ENCODE measurements at regions not wholly inside any gene's neighbourhood (a gene's known extent, or its start where the extent isn't known, plus 50 kb on each side); places are given as distances from the start of the nearest gene placed in this dataset.

DNA sequence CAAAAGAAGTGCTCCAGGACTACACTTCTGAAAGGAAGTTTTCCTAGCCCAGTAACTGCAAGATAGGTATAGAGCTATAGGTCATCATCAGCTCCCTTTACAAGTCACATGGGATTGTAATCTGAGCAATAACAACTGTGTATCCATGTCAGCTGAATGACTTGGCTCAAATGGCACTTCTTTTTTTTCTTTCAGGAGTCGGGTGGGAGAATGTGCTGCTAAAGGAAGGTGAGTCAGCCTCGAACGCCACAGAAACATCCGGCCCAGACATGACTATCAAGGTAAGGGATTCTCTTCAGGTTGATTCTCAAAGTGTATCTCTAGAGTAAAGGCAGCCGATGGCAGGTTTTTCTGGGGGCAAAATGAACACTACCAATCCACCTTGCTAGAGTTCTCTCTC is 192.2 kb downstream of the C9orf152 start:
- no peak for TF ChIP-seq POLR2A (IDR thresholded peaks at IDR 0.05)
- TF ChIP-seq, protein P1, sequence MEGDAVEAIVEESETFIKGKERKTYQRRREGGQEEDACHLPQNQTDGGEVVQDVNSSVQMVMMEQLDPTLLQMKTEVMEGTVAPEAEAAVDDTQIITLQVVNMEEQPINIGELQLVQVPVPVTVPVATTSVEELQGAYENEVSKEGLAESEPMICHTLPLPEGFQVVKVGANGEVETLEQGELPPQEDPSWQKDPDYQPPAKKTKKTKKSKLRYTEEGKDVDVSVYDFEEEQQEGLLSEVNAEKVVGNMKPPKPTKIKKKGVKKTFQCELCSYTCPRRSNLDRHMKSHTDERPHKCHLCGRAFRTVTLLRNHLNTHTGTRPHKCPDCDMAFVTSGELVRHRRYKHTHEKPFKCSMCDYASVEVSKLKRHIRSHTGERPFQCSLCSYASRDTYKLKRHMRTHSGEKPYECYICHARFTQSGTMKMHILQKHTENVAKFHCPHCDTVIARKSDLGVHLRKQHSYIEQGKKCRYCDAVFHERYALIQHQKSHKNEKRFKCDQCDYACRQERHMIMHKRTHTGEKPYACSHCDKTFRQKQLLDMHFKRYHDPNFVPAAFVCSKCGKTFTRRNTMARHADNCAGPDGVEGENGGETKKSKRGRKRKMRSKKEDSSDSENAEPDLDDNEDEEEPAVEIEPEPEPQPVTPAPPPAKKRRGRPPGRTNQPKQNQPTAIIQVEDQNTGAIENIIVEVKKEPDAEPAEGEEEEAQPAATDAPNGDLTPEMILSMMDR (IDR thresholded peaks at IDR 0.05) = no peak
